ENCODE measurements at regions not wholly inside any gene's neighbourhood (a gene's known extent, or its start where the extent isn't known, plus 50 kb on each side); places are given as distances from the start of the nearest gene placed in this dataset.
"Not testable (repeated sequence)": the region's sequence is repeated elsewhere in the genome, so short reads cannot be mapped to it uniquely, and the experiment has no call there.

DNA sequence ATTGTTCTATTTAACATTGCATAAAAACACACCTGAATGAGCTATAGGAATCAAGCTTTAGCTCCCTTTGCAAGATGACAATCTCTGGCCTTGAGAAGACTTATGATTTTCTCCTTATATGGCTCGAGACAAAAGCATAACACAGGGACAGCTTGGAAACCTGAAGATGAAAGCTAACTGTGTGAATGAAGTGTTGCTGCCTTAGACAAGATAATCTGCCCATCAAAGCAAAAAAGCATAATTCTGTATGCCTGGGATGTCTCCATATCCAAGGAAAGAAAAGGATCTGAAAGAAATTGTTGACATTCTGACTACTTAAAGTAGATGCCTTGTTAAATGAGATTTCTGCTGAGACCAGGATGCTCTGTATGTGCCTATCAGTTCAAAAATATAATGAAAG, 526.7 kb upstream of the TOM1L1 start:
- H3K4me2 ChIP-seq (replicated peaks; ENCODE audit: low read depth, low read length, poor library complexity, severe bottlenecking) = no peak overlapping the region
- WGBS (ENCODE audit: insufficient coverage) = no CpG with 5 or more reads among the region's 1 CpG
- Mint-ChIP-seq H3K27me3 (no peaks in the 10 kb centered on the region), H3K4me3 (no peak overlapping the region), H3K4me1 (no peaks in the 10 kb centered on the region), H3K27ac (no peak overlapping the region), H3K9me3 (ENCODE audit: insufficient read depth) (no peaks in the 10 kb centered on the region)
- CTCF ChIA-PET = no interaction called here
- no peak overlapping the region for H2AFZ ChIP-seq (ENCODE audit: insufficient read depth, low read depth, low read length, poor library complexity, severe bottlenecking)
- no peaks in the 10 kb centered on the region for H4K20me1 ChIP-seq (ENCODE audit: control insufficient read depth, insufficient read depth, low read length, poor library complexity, severe bottlenecking)
- intact Hi-C loops (cut with micrococcal nuclease) = no loop called here
- TF ChIP-seq, protein P1, sequence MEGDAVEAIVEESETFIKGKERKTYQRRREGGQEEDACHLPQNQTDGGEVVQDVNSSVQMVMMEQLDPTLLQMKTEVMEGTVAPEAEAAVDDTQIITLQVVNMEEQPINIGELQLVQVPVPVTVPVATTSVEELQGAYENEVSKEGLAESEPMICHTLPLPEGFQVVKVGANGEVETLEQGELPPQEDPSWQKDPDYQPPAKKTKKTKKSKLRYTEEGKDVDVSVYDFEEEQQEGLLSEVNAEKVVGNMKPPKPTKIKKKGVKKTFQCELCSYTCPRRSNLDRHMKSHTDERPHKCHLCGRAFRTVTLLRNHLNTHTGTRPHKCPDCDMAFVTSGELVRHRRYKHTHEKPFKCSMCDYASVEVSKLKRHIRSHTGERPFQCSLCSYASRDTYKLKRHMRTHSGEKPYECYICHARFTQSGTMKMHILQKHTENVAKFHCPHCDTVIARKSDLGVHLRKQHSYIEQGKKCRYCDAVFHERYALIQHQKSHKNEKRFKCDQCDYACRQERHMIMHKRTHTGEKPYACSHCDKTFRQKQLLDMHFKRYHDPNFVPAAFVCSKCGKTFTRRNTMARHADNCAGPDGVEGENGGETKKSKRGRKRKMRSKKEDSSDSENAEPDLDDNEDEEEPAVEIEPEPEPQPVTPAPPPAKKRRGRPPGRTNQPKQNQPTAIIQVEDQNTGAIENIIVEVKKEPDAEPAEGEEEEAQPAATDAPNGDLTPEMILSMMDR (IDR thresholded peaks at IDR 0.05) = no peak
- TF ChIP-seq EZH2 (IDR thresholded peaks at IDR 0.05; ENCODE audit: borderline replicate concordance, insufficient read depth, low read depth, low read length, poor library complexity, severe bottlenecking) = no peak
- no peak overlapping the region for H3K27ac ChIP-seq (ENCODE audit: low read length in 2 of 2)
- POLR2A ChIA-PET = no interaction called here
- no peaks in the 10 kb centered on the region for H3K27me3 ChIP-seq (replicated peaks in 1 of 4; ENCODE audit: control extremely low read depth in 1 of 4, control insufficient read depth in 3 of 4, insufficient read depth in 4 of 4, low read length in 3 of 4)
- H3K4me1 ChIP-seq (ENCODE audit: control insufficient read depth in 2 of 2, insufficient read depth in 2 of 2, low read length in 2 of 2) = no peaks in the 10 kb centered on the region
- no peak for DNase-seq
- H3K4me3 ChIP-seq (ENCODE audit: control extremely low read depth in 1 of 5, extremely low read depth in 1 of 5, insufficient read depth in 1 of 5, low read depth in 2 of 5, low read length in 4 of 5) = no peak overlapping the region
- ATAC-seq (ENCODE audit: low read depth) = no peak
- H3K36me3 ChIP-seq (replicated peaks in 1 of 2; ENCODE audit: control extremely low read depth in 1 of 2, control insufficient read depth in 1 of 2, extremely low read depth in 1 of 2, insufficient read depth in 2 of 2, low read length in 1 of 2) = no peaks in the 10 kb centered on the region
- no peak overlapping the region for H3K9ac ChIP-seq (ENCODE audit: low read length)
- H3K79me2 ChIP-seq (ENCODE audit: control insufficient read depth, insufficient read depth, low read length) = no peaks in the 10 kb centered on the region
- H3K9me3 ChIP-seq (ENCODE audit: control extremely low read depth in 1 of 3, control insufficient read depth in 2 of 3, insufficient read depth in 1 of 3, low read length in 2 of 3) = peaks cover 0 to 14% (median 0%) of the 10 kb centered on the region in 3 donors

DNA sequence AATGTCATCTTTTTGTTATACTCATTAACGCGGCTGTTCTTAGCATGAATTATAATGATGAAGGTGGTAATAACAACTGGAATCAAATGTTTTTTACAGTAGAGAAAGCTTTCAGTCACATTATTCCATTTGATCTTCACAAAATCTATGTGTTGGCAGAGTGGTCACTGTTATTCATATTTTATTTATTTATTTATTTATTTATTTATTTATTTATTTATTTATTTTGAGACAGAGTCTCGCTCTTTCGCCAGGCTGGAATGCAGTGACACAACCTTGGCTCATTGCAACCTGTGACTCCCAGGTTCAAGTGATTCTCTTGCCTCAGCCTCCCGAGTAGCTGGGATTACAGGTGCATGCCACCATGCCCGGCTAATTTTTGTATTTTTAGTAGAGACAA, 524.2 kb upstream of the TOM1L1 start:
- H3K4me1 Mint-ChIP-seq; ATAC-seq (ENCODE audit: low read depth); H3K27me3 ChIP-seq (replicated peaks in 1 of 4; ENCODE audit: control extremely low read depth in 1 of 4, control insufficient read depth in 3 of 4, insufficient read depth in 4 of 4, low read length in 3 of 4); H3K27ac ChIP-seq (ENCODE audit: low read length in 2 of 2); H3K27me3 Mint-ChIP-seq; H3K4me2 ChIP-seq (replicated peaks; ENCODE audit: low read depth, low read length, poor library complexity, severe bottlenecking); CTCF ChIA-PET; POLR2A ChIA-PET; H3K36me3 ChIP-seq (replicated peaks in 1 of 2; ENCODE audit: control extremely low read depth in 1 of 2, control insufficient read depth in 1 of 2, extremely low read depth in 1 of 2, insufficient read depth in 2 of 2, low read length in 1 of 2); H3K79me2 ChIP-seq (ENCODE audit: control insufficient read depth, insufficient read depth, low read length); H3K9me3 ChIP-seq (ENCODE audit: control extremely low read depth in 1 of 3, control insufficient read depth in 2 of 3, insufficient read depth in 1 of 3, low read length in 2 of 3); H3K27ac Mint-ChIP-seq; H2AFZ ChIP-seq (ENCODE audit: insufficient read depth, low read depth, low read length, poor library complexity, severe bottlenecking); H3K4me3 ChIP-seq (ENCODE audit: control extremely low read depth in 1 of 5, extremely low read depth in 1 of 5, insufficient read depth in 1 of 5, low read depth in 2 of 5, low read length in 4 of 5); H3K4me3 Mint-ChIP-seq; intact Hi-C loops (cut with micrococcal nuclease); H3K4me1 ChIP-seq (ENCODE audit: control insufficient read depth in 2 of 2, insufficient read depth in 2 of 2, low read length in 2 of 2); H3K9me3 Mint-ChIP-seq (ENCODE audit: insufficient read depth); DNase-seq; H4K20me1 ChIP-seq (ENCODE audit: control insufficient read depth, insufficient read depth, low read length, poor library complexity, severe bottlenecking); H3K9ac ChIP-seq (ENCODE audit: low read length): not testable (repeated sequence)
- no CpG with 5 or more reads among the region's 6 CpGs for WGBS (ENCODE audit: insufficient coverage)
